ENCODE measurements at regions not wholly inside any gene's neighbourhood (a gene's known extent, or its start where the extent isn't known, plus 50 kb on each side); places are given as distances from the start of the nearest gene placed in this dataset.
"Not testable (repeated sequence)": the region's sequence is repeated elsewhere in the genome, so short reads cannot be mapped to it uniquely, and the experiment has no call there.

DNA sequence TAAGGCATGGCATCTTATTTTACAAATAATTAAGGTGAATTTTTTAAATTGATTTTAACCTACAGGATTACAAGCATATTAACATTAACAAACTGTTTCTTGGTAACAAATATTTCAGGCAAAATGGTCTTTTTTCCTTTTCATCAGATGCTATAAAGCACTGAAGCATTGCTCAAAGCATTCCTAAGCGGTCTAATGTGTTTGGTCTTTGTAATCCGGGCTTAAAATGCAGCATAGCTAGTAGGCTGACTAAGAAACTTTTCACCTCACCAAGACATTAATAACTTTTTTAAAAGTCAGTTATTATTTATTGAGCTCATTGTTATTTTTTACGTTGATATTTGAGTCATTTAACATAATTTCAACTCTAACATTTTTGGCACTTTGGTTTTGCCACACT, 538.8 kb upstream of the SLC39A10 start:
- no peak for DNase-seq (ENCODE audit: extremely low read depth, low read depth)

GRCh38 chr2:195117011-195117410, 540.0 kb upstream of the SLC39A10 start:
- DNase-seq (ENCODE audit: extremely low read depth, low read depth) = no peak

DNA sequence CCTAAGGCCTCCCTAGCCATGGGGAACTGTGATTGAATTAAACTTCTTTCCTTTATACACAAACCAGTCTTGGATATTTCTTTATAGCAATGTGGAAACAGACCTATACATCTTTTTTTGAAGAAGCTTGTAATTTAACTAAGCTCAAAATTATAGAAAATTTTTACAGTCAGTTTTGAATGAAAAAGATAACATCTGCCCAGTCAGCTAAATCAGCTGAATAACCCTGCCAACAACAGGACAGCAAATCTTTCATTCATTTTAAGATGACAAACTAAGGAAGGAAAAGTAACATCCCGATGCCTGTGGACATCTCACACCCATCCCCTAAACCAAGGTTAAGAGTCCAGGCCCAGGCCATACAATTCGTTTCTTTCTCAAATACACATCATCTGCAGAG, 541.3 kb upstream of the SLC39A10 start:
- no peak for DNase-seq (ENCODE audit: extremely low read depth, low read depth)

- DNase-seq (ENCODE audit: extremely low read depth, low read depth) = no peak
Measured at GRCh38 chr2:195108182-195108581, 548.8 kb upstream of the SLC39A10 start.

DNA sequence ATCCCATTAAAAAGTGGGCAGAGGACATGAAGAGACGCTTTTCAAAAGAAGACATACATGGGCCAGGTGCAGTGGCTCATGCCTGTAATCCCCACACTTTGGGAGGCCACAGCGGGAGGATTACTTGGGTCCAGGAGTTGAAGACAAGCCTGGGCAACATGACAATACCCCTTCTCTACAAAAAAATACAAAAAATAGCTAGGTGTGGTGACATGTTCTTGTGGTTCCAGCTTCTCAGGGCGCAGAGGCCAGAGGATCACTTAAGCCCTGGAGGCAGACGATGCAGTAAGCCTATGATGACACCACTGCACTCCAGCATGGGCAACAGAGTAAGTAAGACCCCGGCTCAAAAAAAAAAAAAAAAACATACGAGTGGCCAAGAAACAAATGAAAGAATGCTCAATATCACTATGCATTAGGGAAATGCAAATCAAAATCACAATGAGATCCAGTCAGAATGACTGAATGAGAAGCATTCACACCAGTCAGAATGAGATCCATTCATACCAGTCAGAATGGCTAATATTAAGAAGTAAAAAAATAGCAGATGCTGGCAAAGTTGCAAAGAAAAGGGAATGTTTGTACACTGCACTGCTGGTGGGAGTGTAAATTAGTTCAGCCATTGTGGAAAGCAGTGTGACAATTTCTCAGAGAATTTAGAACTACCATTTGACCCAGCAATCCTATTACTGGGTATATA, 550.2 kb upstream of the SLC39A10 start:
- no peak for DNase-seq (ENCODE audit: extremely low read depth, low read depth)

- no peak for DNase-seq (ENCODE audit: extremely low read depth, low read depth)
Measured at GRCh38 chr2:195105581-195105980, 551.4 kb upstream of the SLC39A10 start.

DNA sequence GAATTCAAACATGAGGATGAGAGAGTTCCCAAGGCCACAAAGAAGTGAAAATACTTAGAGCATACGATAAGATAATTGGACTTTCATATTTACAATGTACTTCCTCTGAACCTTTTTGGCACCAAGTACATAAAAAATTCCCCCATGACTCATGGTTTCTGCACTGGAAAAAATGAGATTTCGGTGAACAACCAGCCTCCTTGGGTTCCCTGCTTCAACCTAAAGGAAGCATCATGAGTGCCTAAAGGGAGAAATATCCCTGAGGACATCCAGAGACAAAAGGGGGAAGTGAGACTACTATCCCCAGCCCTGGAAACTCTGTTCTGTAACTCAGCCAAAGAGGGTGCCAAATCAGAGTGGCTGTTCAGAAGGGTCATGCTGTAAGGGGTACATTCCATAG, 562.7 kb upstream of the SLC39A10 start:
- no peak for DNase-seq (ENCODE audit: extremely low read depth, low read depth)

DNA sequence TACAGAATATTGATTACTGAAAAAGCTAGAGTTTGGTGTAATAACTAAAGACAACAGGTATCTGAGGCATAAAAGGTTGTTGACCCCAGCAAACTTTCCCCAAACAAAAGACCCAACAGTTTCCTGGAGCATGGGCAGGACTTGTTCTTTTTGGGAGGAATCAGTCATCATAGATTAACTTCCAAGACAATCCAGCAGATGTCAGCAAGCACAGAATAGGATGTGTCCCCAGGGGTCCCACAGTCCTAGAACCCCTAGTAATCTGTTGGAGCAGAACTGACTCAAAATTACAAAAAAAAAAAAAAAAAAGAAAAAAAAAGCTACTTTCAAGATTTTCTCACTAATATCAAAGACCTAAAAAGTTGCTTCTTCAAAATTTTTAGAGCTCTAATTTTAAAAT, 564.7 kb upstream of the SLC39A10 start:
- DNase-seq (ENCODE audit: extremely low read depth, low read depth) = no peak

- DNase-seq (ENCODE audit: extremely low read depth, low read depth) = not testable (repeated sequence)
Measured at GRCh38 chr2:195072806-195073205, 584.2 kb upstream of the SLC39A10 start.

DNA sequence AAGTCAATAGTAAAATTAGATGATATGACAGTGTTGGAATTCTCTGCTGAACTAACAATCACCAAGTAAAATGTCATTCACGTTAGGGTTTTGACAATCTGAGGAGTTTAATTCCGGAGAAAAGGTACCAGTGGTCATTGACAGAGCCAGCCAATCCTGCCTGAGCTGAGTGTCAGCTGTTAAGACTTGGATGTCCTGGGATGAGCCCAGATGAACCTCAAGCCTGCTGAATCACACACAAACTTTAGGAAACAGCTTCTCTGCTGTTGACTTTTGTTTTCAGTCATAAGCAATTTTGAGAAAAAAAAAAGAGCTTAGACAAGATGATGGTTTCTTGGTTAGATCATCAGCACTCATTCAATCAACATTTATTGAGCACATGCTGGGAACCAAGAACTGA, 600.0 kb upstream of the SLC39A10 start:
- DNase-seq (ENCODE audit: extremely low read depth, low read depth) = no peak

- no peak for DNase-seq (ENCODE audit: extremely low read depth, low read depth)
Measured at GRCh38 chr2:195055996-195056395, 601.0 kb upstream of the SLC39A10 start.

DNA sequence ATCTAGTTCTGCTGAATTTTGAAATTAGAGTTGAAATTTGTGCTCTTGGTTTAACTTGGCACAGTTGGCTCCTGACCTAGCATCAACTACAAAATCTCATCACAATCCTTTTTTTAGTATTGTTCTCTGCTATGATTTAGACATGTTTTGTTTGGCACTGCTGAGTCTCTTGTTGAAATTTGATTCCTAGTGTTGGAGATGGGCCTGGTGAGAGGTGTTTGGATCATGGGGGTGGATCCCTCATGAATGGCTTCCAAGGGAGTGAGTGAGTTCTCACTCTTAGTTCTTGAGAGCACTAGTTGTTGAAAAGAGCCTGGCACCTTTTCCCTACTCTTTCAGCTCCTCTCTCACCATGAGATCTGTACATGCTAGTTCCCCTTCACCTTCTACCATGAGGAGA, 605.6 kb upstream of the SLC39A10 start:
- no peak for DNase-seq (ENCODE audit: extremely low read depth, low read depth)

DNA sequence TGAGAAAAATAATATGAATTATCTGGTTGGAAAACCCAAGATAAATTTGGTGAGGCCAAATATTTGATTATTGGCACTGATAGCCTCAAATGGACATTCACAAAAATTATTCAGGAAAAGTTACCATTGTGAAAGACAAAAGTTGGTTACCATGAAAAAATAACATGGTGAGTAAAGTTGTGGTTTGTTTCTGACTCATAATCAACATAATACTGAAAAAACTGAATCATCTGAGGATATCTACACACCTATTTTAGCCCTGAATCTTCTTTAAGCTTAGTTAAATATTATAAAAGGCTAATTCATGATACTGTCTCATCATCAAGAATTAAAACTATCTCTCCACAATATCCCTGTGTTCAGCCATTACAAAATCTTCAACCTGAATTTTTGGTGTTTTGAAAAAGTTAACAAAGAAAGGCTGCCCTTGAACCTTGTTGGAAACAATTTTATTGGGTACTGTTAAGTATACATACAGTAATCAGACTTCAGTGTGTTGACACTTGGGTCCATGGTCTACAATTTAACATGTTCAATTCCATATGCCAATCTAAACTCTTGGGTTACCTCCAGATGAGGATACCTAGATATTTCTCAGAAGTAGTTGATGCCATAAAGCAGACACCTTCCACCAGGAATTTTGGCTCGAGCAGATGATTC, 607.5 kb upstream of the SLC39A10 start:
- no peak for DNase-seq (ENCODE audit: extremely low read depth, low read depth)

DNA sequence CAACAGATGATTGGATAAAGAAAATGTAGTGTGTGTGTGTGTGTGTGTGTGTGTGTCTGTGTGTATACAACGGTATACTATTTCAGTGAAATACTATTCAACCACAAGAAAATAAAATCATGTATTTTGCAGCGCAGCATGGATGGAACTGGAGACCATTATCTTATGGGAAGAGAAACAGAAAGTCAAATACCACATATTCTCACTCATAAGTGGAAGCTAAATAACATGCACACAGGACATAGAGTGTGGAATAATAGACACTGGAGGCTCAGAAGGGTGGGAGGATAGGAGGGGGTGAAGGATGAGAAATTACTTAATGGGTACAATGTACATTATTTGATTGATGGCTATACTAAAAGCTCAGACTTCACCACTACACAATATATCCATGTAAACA, 609.1 kb upstream of the SLC39A10 start:
- no peak for DNase-seq (ENCODE audit: extremely low read depth, low read depth)

- DNase-seq (ENCODE audit: extremely low read depth, low read depth) = no peak
Measured at GRCh38 chr2:195044801-195045200, 612.2 kb upstream of the SLC39A10 start.

DNA sequence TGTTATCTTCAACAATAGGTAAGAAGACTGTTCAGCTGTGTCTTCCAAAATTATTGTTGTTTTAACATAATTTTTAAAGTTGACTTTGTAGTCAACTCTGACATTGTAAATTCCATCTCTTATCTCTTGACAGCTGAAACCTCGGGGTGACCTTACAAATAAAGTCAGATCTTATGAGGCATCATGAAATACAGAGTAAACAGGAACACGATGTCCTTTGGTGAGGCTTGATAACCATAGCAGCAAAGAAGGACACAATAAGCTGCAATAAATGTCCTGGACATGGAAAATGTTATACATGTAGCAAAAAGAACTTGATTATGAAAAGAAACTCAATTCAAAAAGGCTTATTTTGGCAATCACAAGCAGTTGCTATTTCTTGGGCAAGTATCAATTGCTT, 618.9 kb upstream of the SLC39A10 start:
- no peak for DNase-seq (ENCODE audit: extremely low read depth, low read depth)

GRCh38 chr2:195037045-195037444, 620.0 kb upstream of the SLC39A10 start:
- no peak for DNase-seq (ENCODE audit: extremely low read depth, low read depth)

DNA sequence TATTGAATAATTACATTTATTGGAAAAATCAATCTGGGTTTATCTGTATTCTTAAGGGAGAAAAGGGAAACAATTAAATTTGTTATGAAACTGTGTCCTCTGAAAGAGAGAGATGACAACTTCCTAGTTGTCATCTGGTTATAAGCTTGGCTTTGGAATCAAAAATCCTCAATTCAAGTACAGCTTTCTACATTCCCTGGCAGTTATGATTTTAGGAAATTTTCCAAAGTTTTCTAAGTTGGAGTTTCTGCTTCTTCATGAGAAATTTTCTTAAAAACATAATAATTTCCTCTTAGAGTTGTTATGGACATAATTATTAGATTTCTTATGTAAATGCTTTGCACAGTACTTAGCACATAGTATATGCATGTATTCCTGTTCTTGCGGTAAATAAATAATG, 625.6 kb upstream of the SLC39A10 start:
- DNase-seq (ENCODE audit: extremely low read depth, low read depth) = no peak

DNA sequence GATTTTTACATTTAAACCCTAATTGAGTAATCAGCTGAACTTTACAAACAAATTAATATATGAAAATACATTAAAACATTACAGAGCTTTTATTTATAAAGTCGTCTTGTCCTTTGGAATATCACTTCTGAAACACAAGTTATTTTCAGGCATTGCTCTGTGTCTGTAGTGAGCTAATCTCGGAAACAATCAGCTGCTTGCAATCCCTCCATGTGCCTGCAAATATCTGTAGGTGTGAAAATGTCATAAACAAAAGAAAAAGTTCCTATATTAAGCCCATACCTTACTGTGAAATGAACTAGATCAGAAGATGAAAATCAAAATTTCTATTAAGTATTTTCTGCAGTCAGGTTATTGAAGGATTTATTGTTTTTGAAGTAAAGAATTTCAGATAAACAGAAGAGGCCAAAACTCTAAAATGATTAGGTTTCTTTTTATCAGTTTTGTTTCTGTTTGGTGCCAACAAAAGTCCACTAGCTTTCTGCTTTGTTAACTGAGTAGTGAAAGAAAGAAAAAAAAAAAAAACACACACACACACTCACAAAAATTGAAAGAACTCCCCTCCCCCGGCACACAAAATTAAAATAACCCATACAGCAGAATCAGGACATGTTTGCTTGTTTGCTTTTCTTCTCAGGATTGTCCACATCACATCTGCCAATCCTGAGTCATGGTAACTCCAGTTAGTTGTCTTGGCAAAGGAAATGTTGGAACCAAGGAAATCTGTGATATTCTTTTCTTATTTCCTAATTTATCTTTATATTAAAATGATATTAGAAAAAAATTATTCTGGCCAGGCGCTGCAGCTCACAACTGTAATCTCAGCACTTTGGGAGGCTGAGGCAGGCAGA, 627.0 kb upstream of the SLC39A10 start:
- DNase-seq (ENCODE audit: extremely low read depth, low read depth) = no peak

GRCh38 chr2:195027947-195028346, 629.1 kb upstream of the SLC39A10 start:
- no peak for DNase-seq (ENCODE audit: extremely low read depth, low read depth)

- no peak for DNase-seq (ENCODE audit: extremely low read depth, low read depth)
Measured at GRCh38 chr2:195026261-195026660, 630.8 kb upstream of the SLC39A10 start.

DNA sequence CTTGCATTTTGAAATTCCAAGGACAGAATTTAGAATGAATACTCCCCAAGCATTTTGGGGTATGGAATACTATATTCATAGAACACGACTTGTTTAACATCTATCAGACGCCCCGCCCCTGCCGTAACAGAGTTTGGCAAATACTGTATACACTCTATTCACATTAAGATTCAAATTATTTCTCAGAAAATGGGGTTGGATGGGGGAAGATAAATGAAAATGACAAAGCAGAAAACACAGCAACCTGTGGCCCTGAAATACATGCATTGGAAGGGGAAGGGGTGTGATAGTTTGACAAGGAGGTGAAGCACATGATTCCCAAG, 634.6 kb upstream of the SLC39A10 start:
- no peak for DNase-seq (ENCODE audit: extremely low read depth, low read depth)

Data from NCI-H460 (cell line).